Myocyte (in vitro differentiated cells): ENCODE measurements at regions not wholly inside any gene's neighbourhood (a gene's known extent, or its start where the extent isn't known, plus 50 kb on each side); places are given as distances from the start of the nearest gene placed in this dataset.

Experiments
- DNase-seq: peaks from one replicate; pipeline ENCODE4 v3.0.0-alpha.2; 2012; ENCODE audit warnings: low read depth

- no peak for DNase-seq
Measured at GRCh38 chr5:107294211-107294550, 376.6 kb downstream of the EFNA5 start.

GRCh38 chr5:107293541-107294210 lies 377.1 kb downstream of the EFNA5 start:
- DNase-seq: no peak

- no peak for DNase-seq
Measured at GRCh38 chr5:107291866-107292265, 378.9 kb downstream of the EFNA5 start.

GRCh38 chr5:107290780-107291398 lies 379.8 kb downstream of the EFNA5 start:
- no peak for DNase-seq

- DNase-seq: no peak
Measured at GRCh38 chr5:107289030-107289714, 381.6 kb downstream of the EFNA5 start.

GRCh38 chr5:107286447-107287098 lies 384.2 kb downstream of the EFNA5 start:
- no peak for DNase-seq

GRCh38 chr5:107285772-107286171 lies 385.0 kb downstream of the EFNA5 start:
- DNase-seq: no peak

GRCh38 chr5:107284822-107285525 lies 385.8 kb downstream of the EFNA5 start:
- peak; percentile 51 for DNase-seq

- DNase-seq: no peak
Measured at GRCh38 chr5:107282061-107282460, 388.7 kb downstream of the EFNA5 start.

GRCh38 chr5:107278774-107279173 lies 392.0 kb downstream of the EFNA5 start:
- DNase-seq: no peak

GRCh38 chr5:107277485-107278125 lies 393.1 kb downstream of the EFNA5 start:
- DNase-seq: no peak

- no peak for DNase-seq
Measured at GRCh38 chr5:107275333-107275732, 395.4 kb downstream of the EFNA5 start.

GRCh38 chr5:107274571-107274970 lies 396.2 kb downstream of the EFNA5 start:
- DNase-seq: no peak

GRCh38 chr5:107272954-107273353 lies 397.8 kb downstream of the EFNA5 start:
- no peak for DNase-seq

GRCh38 chr5:107272509-107272908 lies 398.2 kb downstream of the EFNA5 start:
- no peak for DNase-seq

GRCh38 chr5:107271682-107272350 lies 398.9 kb downstream of the EFNA5 start:
- DNase-seq: no peak

GRCh38 chr5:107270561-107270960 lies 400.2 kb downstream of the EFNA5 start:
- DNase-seq: no peak

GRCh38 chr5:107269678-107270077 lies 401.1 kb downstream of the EFNA5 start:
- DNase-seq: no peak

GRCh38 chr5:107269256-107269655 lies 401.5 kb downstream of the EFNA5 start:
- DNase-seq: no peak

GRCh38 chr5:107268241-107268640 lies 402.5 kb downstream of the EFNA5 start:
- DNase-seq: no peak
